ENCODE measurements at regions not wholly inside any gene's neighbourhood (a gene's known extent, or its start where the extent isn't known, plus 50 kb on each side); places are given as distances from the start of the nearest gene placed in this dataset.
A peak's percentile ranks its signal among the peaks of the same experiment; 100 is the strongest.

DNA sequence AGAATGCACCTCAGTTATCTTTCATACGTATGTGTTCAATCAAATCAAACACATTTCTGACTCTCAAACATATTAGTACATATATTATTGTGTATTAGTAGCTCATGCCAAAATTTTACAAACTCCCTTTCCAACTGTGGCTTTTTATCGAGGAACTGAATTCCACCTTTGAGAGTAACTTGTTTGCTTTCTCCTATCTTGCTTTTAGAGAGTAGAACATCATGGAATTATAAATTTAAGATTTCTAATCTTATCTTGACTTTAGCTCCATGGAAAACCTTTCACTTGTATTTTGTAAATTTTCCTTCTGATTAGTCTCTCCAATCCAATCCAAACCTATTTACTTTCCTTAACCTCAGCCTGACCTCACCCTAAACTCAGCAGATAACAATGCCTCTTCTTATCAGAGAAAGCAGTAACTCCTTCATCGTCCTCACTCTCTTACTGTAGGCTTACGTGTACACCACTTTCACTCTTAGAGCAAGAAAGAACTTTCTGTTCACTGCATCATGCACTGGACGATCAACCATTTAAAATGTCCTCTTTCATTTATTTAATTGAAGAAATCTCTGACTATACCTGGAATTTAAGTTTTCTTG lies 164.5 kb downstream of the TMTC3 start:
- Histone ChIP-seq H3K9me3 (no peaks in the 10 kb centered on the region), H3K4me1 (peaks cover 0 to 31% (median 15%) of the 10 kb centered on the region in 4 donors), H3K27ac (peak overlapping the region in 1 of 5 donors; percentile 16), H3K4me3 (no peak overlapping the region), H3K27me3 (no peaks in the 10 kb centered on the region), H3K36me3 (no peaks in the 10 kb centered on the region)
- WGBS, 5 donors = 30 to 60% (median 52%) methylated on average over 5 of the region's 5 CpGs
- TF ChIP-seq POLR2AphosphoS5 (IDR thresholded peaks at IDR 0.05) = peak in 2 of 3 donors; percentile 72 to 82
- TF ChIP-seq, protein P1, sequence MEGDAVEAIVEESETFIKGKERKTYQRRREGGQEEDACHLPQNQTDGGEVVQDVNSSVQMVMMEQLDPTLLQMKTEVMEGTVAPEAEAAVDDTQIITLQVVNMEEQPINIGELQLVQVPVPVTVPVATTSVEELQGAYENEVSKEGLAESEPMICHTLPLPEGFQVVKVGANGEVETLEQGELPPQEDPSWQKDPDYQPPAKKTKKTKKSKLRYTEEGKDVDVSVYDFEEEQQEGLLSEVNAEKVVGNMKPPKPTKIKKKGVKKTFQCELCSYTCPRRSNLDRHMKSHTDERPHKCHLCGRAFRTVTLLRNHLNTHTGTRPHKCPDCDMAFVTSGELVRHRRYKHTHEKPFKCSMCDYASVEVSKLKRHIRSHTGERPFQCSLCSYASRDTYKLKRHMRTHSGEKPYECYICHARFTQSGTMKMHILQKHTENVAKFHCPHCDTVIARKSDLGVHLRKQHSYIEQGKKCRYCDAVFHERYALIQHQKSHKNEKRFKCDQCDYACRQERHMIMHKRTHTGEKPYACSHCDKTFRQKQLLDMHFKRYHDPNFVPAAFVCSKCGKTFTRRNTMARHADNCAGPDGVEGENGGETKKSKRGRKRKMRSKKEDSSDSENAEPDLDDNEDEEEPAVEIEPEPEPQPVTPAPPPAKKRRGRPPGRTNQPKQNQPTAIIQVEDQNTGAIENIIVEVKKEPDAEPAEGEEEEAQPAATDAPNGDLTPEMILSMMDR (IDR thresholded peaks at IDR 0.05) = no peak
- TF ChIP-seq EP300 (IDR thresholded peaks at IDR 0.05) = no peak
- no peak for TF ChIP-seq POLR2A (IDR thresholded peaks at IDR 0.05)
- intact Hi-C loops (cut with DNase I; ENCODE audit: low total_unique reads) = no loop called here
- no peak for DNase-seq

DNA sequence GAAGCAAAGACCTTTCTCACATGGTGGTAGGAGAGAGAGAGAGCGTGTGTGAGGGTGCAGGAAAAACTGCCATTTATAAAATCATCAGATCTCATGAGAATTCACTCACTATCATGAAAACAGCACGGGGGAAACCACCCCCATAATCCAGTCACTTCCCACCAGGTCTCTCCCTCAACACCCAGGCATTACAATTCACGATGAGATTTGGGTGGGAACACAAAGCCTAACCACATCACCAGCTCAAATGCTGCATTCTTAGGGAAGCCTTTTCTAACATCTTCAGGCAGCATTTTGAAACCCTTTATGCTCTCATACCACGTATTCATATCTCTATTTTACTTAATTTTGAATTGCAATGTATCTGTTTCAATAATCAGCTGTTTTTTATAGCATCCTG lies 165.9 kb downstream of the TMTC3 start:
- Histone ChIP-seq H3K9me3 (no peaks in the 10 kb centered on the region), H3K27me3 (no peaks in the 10 kb centered on the region), H3K4me3 (no peak overlapping the region), H3K36me3 (no peaks in the 10 kb centered on the region), H3K27ac (no peak overlapping the region), H3K4me1 (peaks cover 0 to 31% (median 15%) of the 10 kb centered on the region in 4 donors)
- TF ChIP-seq EP300 (IDR thresholded peaks at IDR 0.05) = no peak
- no peak for TF ChIP-seq POLR2AphosphoS5 (IDR thresholded peaks at IDR 0.05)
- TF ChIP-seq, protein P1 (IDR thresholded peaks at IDR 0.05) = no peak
- TF ChIP-seq POLR2A (IDR thresholded peaks at IDR 0.05) = no peak
- intact Hi-C loops (cut with DNase I; ENCODE audit: low total_unique reads) = no loop called here
- 88 to 92% (median 89%) methylated on average over 4 of the region's 4 CpGs for WGBS, 5 donors
- DNase-seq = no peak

DNA sequence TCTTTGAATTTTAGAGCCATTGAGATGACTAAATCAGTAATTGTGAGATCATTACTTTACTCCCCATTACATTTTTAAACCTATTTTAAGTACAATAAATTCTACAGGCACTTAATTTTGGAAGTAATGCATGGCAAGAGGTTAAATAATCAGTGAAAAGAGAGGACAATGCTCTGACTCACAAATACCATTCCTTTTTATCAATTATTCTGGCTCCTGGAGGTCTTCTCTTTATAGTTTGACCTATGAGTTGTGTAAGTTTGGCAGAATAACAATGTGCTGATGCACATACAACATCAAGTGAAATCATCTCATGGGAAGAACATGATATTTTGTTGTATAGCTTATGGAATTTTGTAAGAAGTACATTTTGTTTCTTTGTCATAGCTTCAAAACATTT lies 166.7 kb downstream of the TMTC3 start:
- Histone ChIP-seq H3K4me3 (no peak overlapping the region), H3K36me3 (no peaks in the 10 kb centered on the region), H3K4me1 (peaks cover 0 to 31% (median 15%) of the 10 kb centered on the region in 4 donors), H3K27ac (no peak overlapping the region), H3K27me3 (no peaks in the 10 kb centered on the region), H3K9me3 (no peaks in the 10 kb centered on the region)
- DNase-seq = no peak
- intact Hi-C loops (cut with DNase I; ENCODE audit: low total_unique reads) = no loop called here
- TF ChIP-seq POLR2AphosphoS5 (IDR thresholded peaks at IDR 0.05) (no peak), EP300 (IDR thresholded peaks at IDR 0.05) (no peak), POLR2A (IDR thresholded peaks at IDR 0.05) (no peak)
- TF ChIP-seq, protein P1 (IDR thresholded peaks at IDR 0.05) = no peak

DNA sequence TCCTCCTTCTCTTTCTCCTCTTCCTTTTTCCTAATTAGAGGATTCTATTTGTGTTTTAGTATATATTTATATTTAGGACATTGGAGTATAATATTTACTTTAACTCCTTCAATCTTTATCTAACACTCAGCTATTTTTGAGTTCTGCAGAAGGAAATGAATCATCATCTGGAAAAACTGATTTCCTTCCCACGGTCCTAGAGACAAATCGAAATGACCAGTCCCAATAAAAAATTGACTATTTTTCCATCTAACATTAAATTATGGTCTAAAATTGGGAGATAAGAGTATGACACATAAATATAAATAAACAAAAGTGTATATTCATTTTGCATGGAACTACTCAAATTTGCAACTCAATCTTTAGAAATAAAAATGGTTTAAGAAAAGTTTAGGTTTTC lies 167.4 kb downstream of the TMTC3 start:
- Histone ChIP-seq H3K4me3 (no peak overlapping the region), H3K36me3 (no peaks in the 10 kb centered on the region), H3K9me3 (no peaks in the 10 kb centered on the region), H3K27me3 (no peaks in the 10 kb centered on the region), H3K27ac (no peak overlapping the region), H3K4me1 (peaks cover 0 to 31% (median 15%) of the 10 kb centered on the region in 4 donors)
- intact Hi-C loops (cut with DNase I; ENCODE audit: low total_unique reads) = no loop called here
- TF ChIP-seq EP300 (IDR thresholded peaks at IDR 0.05) (no peak), POLR2AphosphoS5 (IDR thresholded peaks at IDR 0.05) (no peak), POLR2A (IDR thresholded peaks at IDR 0.05) (no peak)
- TF ChIP-seq, protein P1 (IDR thresholded peaks at IDR 0.05) = no peak
- 41 to 62% (median 59%) methylated on average over 2 of the region's 2 CpGs for whole genome bisulfite sequencing, 5 donors
- no peak for DNase-seq

All from stomach (tissue), 8 donors.